MM.1S (cell line): ENCODE measurements at regions not wholly inside any gene's neighbourhood (a gene's known extent, or its start where the extent isn't known, plus 50 kb on each side); places are given as distances from the start of the nearest gene placed in this dataset.

Experiments used
- CTCF ChIP-seq: fragments of 300-600 bp; sonication (generic); IDR thresholded peaks from 2 replicates; pipeline ENCODE4 v1.5.1; 2016; ENCODE audit warnings: antibody characterized with exemption, low read length, mixed read lengths
- EZH2 ChIP-seq: fragments of 300-600 bp; sonication (generic); optimal IDR thresholded peaks from 2 replicates; pipeline ENCODE3; 2017; ENCODE audit warnings: low read depth, mild to moderate bottlenecking, antibody characterized with exemption, low read length, mixed read lengths
- EZH2phosphoT487 ChIP-seq: fragments of 300-600 bp; sonication (generic); IDR thresholded peaks from 2 replicates; pipeline ENCODE4 v1.6.1; 2018; ENCODE audit warnings: antibody characterized with exemption, low read length

GRCh38 chr20:22312744-22313346, 271.5 kb downstream of the FOXA2 start:
- TF ChIP-seq CTCF (peak; percentile 70), EZH2 (no peak), EZH2phosphoT487 (no peak)
